ENCODE measurements at regions not wholly inside any gene's neighbourhood (a gene's known extent, or its start where the extent isn't known, plus 50 kb on each side); places are given as distances from the start of the nearest gene placed in this dataset.

DNA sequence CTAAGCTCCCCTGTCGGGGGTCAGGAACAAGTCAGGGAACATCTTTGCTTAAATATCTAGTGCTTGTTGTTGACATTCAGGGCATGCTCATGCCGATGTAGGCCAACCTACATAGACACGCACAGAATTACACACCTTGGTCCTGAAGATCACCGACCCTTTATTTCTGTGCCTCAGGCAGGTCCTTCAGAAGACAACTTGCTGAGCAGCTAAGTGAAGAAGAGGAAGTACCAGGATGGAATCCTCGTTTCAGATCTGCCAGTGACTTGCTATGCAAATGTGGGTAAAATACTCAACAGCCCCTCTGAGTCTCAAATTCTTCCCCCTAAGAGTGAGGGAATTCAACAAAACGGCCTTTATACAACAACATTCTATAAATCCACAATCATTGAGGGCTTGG, 494.7 kb downstream of the BCL11A start:
- TF ChIP-seq, protein P1, sequence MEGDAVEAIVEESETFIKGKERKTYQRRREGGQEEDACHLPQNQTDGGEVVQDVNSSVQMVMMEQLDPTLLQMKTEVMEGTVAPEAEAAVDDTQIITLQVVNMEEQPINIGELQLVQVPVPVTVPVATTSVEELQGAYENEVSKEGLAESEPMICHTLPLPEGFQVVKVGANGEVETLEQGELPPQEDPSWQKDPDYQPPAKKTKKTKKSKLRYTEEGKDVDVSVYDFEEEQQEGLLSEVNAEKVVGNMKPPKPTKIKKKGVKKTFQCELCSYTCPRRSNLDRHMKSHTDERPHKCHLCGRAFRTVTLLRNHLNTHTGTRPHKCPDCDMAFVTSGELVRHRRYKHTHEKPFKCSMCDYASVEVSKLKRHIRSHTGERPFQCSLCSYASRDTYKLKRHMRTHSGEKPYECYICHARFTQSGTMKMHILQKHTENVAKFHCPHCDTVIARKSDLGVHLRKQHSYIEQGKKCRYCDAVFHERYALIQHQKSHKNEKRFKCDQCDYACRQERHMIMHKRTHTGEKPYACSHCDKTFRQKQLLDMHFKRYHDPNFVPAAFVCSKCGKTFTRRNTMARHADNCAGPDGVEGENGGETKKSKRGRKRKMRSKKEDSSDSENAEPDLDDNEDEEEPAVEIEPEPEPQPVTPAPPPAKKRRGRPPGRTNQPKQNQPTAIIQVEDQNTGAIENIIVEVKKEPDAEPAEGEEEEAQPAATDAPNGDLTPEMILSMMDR (IDR thresholded peaks at IDR 0.05; ENCODE audit: low read length): no peak
- TF ChIP-seq EZH2 (IDR thresholded peaks at IDR 0.05; ENCODE audit: borderline replicate concordance, low read length): no peak

Data from OCI-LY1 (cell line).